Endodermal cell (in vitro differentiated cells): ENCODE measurements at regions not wholly inside any gene's neighbourhood (a gene's known extent, or its start where the extent isn't known, plus 50 kb on each side); places are given as distances from the start of the nearest gene placed in this dataset.
"Not testable (repeated sequence)": the region's sequence is repeated elsewhere in the genome, so short reads cannot be mapped to it uniquely, and the experiment has no call there.

Experiments used
- DNase-seq: peaks from one replicate; pipeline ENCODE4 v3.0.0-alpha.2; 2017
- H3K27ac ChIP-seq: 2 replicates; pipeline ENCODE4 v1.5.1; 2013; ENCODE audit warnings: mild to moderate bottlenecking, low read depth, low read length, moderate library complexity
- H3K27me3 ChIP-seq: 2 replicates; pipeline ENCODE4 v1.6.1; 2013; ENCODE audit warnings: mild to moderate bottlenecking, low read length, moderate library complexity; ENCODE audit not compliant: insufficient read depth, control insufficient read depth, poor library complexity, severe bottlenecking
- H3K36me3 ChIP-seq: 2 replicates; pipeline ENCODE4 v1.7.0; 2013; ENCODE audit warnings: mild to moderate bottlenecking, low read length, moderate library complexity; ENCODE audit not compliant: control insufficient read depth, insufficient read depth
- H3K4me1 ChIP-seq: one replicate; pipeline ENCODE4 v1.7.0; 2013; ENCODE audit warnings: low read length; ENCODE audit not compliant: control insufficient read depth, insufficient read depth
- H3K4me3 ChIP-seq: 2 replicates; pipeline ENCODE4 v1.5.1; 2013; ENCODE audit warnings: mild to moderate bottlenecking, low read length, moderate library complexity
- H3K9ac ChIP-seq: 2 replicates; pipeline ENCODE4 v1.6.1; 2013; ENCODE audit warnings: mild to moderate bottlenecking, low read length, moderate library complexity; ENCODE audit not compliant: poor library complexity, severe bottlenecking; ENCODE audit errors: extremely low read depth
- H3K9me3 ChIP-seq: 2 replicates; pipeline ENCODE4 v1.6.1; 2013; ENCODE audit warnings: mild to moderate bottlenecking, low read length, moderate library complexity; ENCODE audit not compliant: control insufficient read depth
- H3K27ac Mint-ChIP-seq: 2 replicates; pipeline ENCODE4 v1.8.0; 2020; ENCODE audit warnings: mixed read lengths
- H3K27me3 Mint-ChIP-seq: 2 replicates; pipeline ENCODE4 v1.8.0; 2021; ENCODE audit warnings: mild to moderate bottlenecking, mixed read lengths; ENCODE audit not compliant: insufficient read depth
- H3K36me3 Mint-ChIP-seq: 2 replicates; pipeline ENCODE4 v1.8.0; 2020; ENCODE audit warnings: low read depth, mixed read lengths
- H3K4me1 Mint-ChIP-seq: 2 replicates; pipeline ENCODE4 v1.8.0; 2020; ENCODE audit warnings: mixed read lengths
- H3K4me3 Mint-ChIP-seq: 2 replicates; pipeline ENCODE4 v1.8.0; 2020; ENCODE audit warnings: mild to moderate bottlenecking, moderate library complexity, mixed read lengths
- H3K9me3 Mint-ChIP-seq: 2 replicates; pipeline ENCODE4 v1.8.0; 2020; ENCODE audit warnings: mild to moderate bottlenecking, mixed read lengths
- WGBS, 2 experiments: methylation state at CpG; one replicate each; pipeline versions ENCODE4 v1.1.5 to v1.1.7; 2013; ENCODE audit warnings: missing lambda C conversion rate in 2 of 2, mixed read lengths in 1 of 2; ENCODE audit not compliant: insufficient coverage in 1 of 2, insufficient read length in 1 of 2; 5-methylcytosine and 5-hydroxymethylcytosine counted together
- TF ChIP-seq, protein P1 (sequence below): fragments of 200-600 bp; sonication (generic); conservative IDR thresholded peaks from 2 replicates; pipeline ENCODE4 v1.5.0; 2021; ENCODE audit warnings: antibody characterized with exemption, mild to moderate bottlenecking

DNA sequence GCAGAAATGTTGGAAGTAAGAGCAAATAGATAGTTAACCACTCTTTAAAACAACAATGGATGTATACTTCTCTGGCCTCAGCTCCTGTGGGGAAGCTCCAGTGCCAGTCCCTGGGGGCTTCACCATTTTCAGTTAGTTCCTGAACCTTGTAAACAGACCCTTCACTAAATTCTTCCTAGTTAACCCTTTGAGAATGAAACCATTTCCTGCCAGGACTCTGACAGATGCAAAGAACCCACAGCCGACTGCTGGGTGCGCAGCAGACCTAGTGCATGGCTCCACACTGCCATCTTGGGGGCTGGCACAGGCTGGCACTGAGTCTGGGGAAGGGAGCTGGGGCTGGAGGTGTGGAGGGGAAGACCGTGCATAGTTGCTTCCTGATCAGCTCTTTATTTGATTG, 244.4 kb downstream of the CEP170 start:
- H3K9me3 Mint-ChIP-seq, H3K36me3 Mint-ChIP-seq, H3K27me3 Mint-ChIP-seq, H3K4me3 ChIP-seq, H3K4me3 Mint-ChIP-seq, H3K9me3 ChIP-seq, H3K27ac ChIP-seq, H3K4me1 Mint-ChIP-seq, H3K36me3 ChIP-seq, H3K27ac Mint-ChIP-seq, H3K27me3 ChIP-seq, H3K9ac ChIP-seq, H3K4me1 ChIP-seq: not testable (repeated sequence)
- peak; percentile 36 for DNase-seq
- no CpG with 5 or more reads among the region's 3 CpGs for WGBS, 2 experiments
- TF ChIP-seq, protein P1, sequence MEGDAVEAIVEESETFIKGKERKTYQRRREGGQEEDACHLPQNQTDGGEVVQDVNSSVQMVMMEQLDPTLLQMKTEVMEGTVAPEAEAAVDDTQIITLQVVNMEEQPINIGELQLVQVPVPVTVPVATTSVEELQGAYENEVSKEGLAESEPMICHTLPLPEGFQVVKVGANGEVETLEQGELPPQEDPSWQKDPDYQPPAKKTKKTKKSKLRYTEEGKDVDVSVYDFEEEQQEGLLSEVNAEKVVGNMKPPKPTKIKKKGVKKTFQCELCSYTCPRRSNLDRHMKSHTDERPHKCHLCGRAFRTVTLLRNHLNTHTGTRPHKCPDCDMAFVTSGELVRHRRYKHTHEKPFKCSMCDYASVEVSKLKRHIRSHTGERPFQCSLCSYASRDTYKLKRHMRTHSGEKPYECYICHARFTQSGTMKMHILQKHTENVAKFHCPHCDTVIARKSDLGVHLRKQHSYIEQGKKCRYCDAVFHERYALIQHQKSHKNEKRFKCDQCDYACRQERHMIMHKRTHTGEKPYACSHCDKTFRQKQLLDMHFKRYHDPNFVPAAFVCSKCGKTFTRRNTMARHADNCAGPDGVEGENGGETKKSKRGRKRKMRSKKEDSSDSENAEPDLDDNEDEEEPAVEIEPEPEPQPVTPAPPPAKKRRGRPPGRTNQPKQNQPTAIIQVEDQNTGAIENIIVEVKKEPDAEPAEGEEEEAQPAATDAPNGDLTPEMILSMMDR: peak; percentile 23

DNA sequence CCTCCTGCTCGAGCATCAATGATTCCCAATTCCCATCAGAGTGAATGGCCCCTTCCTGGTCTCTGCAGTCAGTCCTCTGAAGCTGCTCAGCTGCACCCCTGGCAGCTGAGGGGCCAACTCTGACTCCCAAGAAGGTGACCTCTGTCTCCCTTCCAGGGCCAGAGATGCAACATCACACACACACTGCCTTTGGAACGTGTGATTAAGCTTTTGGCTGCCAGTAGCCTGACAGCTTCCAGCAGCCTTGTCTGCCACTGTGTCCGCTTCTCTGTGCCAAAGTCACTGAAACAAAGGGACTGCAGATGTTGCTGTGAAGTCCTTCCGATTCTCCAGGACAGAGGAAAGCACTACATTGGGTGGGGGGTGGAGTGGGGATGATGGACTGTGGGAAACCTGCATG, 254.1 kb downstream of the CEP170 start:
- H3K27me3 Mint-ChIP-seq, H3K9me3 ChIP-seq, H3K27ac Mint-ChIP-seq, H3K36me3 Mint-ChIP-seq, H3K27ac ChIP-seq, H3K9me3 Mint-ChIP-seq, DNase-seq, H3K36me3 ChIP-seq, H3K4me3 ChIP-seq, H3K27me3 ChIP-seq, H3K4me1 Mint-ChIP-seq, H3K4me3 Mint-ChIP-seq, H3K9ac ChIP-seq, H3K4me1 ChIP-seq: not testable (repeated sequence)
- WGBS, 2 experiments: 91% methylated on average over 3 of the region's 4 CpGs; no CpG with 5 or more reads in 1 of the 2 experiments

DNA sequence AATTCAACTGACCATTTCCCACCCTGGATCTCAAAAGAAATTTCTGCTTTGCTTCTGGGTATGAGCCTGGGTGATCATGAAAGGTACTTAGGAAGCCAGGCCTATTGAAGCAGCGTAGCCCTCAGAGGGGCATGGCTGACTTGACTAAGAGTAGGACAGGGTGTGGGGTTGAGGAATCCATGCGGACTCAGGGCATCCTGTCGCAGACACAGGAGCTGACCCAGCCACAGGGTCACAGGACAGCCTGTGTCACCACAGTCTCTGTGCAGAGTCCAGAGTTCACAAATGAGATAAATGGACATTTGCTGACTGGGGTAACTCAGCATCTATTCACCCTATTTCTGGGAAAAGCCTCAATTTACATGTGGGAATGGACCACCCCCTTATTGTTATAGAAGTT, 262.3 kb downstream of the CEP170 start:
- H3K9ac ChIP-seq, H3K4me1 ChIP-seq, H3K4me3 Mint-ChIP-seq, H3K27ac Mint-ChIP-seq, H3K4me1 Mint-ChIP-seq, H3K4me3 ChIP-seq, DNase-seq, H3K27ac ChIP-seq, H3K36me3 Mint-ChIP-seq, H3K27me3 Mint-ChIP-seq, H3K36me3 ChIP-seq, H3K9me3 ChIP-seq, H3K9me3 Mint-ChIP-seq, H3K27me3 ChIP-seq: not testable (repeated sequence)
- WGBS, 2 experiments: 90 to 100% methylated on average over 1 to 3 of the region's 3 CpGs

DNA sequence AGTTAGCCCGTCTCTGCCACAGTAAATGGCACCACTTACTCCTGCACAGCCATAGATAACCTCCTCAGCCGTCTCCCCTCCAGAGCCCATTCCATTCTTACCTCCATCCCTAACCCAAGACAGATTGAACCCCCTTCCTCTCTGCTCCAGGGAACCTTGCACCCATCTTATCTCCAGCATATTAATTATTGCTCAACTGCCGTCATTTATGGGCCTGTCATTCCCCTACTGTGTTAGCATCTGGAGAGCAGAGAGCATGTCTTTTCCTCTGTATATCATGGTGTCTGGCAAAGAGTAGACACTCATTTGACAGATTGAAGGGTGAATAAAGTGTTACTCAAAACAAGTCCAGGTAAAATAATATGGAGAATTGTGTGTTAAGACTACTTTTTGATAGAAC, 270.0 kb downstream of the CEP170 start:
- DNase-seq, H3K9me3 Mint-ChIP-seq, H3K27ac ChIP-seq, H3K9me3 ChIP-seq, H3K27ac Mint-ChIP-seq, H3K4me1 ChIP-seq, H3K27me3 ChIP-seq, H3K4me1 Mint-ChIP-seq, H3K36me3 ChIP-seq, H3K27me3 Mint-ChIP-seq, H3K9ac ChIP-seq, H3K36me3 Mint-ChIP-seq, H3K4me3 Mint-ChIP-seq, H3K4me3 ChIP-seq: not testable (repeated sequence)
- WGBS, 2 experiments: 88% methylated on average over 3 of the region's 3 CpGs; no CpG with 5 or more reads in 1 of the 2 experiments

DNA sequence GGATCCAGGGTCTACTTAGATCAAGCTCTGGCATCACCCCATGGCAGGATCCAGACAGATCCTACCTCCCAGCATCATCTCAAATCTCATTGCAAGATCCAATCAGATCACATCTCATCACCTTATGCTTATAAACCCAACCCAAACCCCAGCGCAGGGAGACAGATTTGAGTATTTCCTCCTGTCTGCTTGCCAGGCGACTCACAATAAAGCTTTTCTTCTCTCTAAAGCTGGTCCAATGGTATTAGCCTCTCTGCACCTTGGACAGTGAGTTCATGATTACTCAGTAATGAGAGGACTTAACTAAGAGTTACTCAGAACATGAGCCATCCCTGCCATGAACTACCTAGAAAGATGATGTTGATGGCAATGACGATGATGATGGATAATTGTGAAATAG, 281.7 kb downstream of the CEP170 start:
- not testable (repeated sequence) for H3K4me1 Mint-ChIP-seq, H3K36me3 Mint-ChIP-seq, H3K27ac ChIP-seq, H3K36me3 ChIP-seq, H3K27me3 Mint-ChIP-seq, DNase-seq, H3K27me3 ChIP-seq, H3K4me3 ChIP-seq, H3K4me3 Mint-ChIP-seq, H3K9me3 Mint-ChIP-seq, H3K27ac Mint-ChIP-seq, H3K9ac ChIP-seq, H3K4me1 ChIP-seq, H3K9me3 ChIP-seq
- WGBS, 2 experiments: 94% methylated on average over 3 of the region's 3 CpGs; no CpG with 5 or more reads in 1 of the 2 experiments
